Inflammatory macrophage treated with lipopolysaccharide for 4 hours (primary cell): ENCODE measurements at regions not wholly inside any gene's neighbourhood (a gene's known extent, or its start where the extent isn't known, plus 50 kb on each side); places are given as distances from the start of the nearest gene placed in this dataset.

Source experiments
- DNase-seq: peaks from one replicate; pipeline ENCODE4 v3.0.0-alpha.2; 2020

GRCh38 chr17:6941989-6942388, 53.9 kb upstream of the ALOX12 start:
- DNase-seq: no peak

GRCh38 chr17:6943406-6943805, 52.4 kb upstream of the ALOX12 start:
- DNase-seq: peak; percentile 63
